Peyer's patch (tissue), 4 donors: ENCODE measurements at regions not wholly inside any gene's neighbourhood (a gene's known extent, or its start where the extent isn't known, plus 50 kb on each side); places are given as distances from the start of the nearest gene placed in this dataset.

Source experiments
- POLR2A ChIP-seq, 2 donors: fragments of 450-650 bp; IDR thresholded peaks; one replicate each; pipeline ENCODE4 v1.5.1; 2017; ENCODE audit warnings: antibody characterized with exemption in 2 of 2, mild to moderate bottlenecking in 2 of 2, moderate library complexity in 2 of 2
- TF ChIP-seq, protein P1 (sequence below), 6 experiments: fragments of 450-650 bp in 4 of 6; fragments of 200-600 bp in 2 of 6; sonication (generic) in 1 of 6; IDR thresholded peaks; one replicate each; pipeline ENCODE4 v1.5.1; 2017 to 2019; ENCODE audit warnings: antibody characterized with exemption in 6 of 6, mild to moderate bottlenecking in 3 of 6, moderate library complexity in 1 of 6

DNA sequence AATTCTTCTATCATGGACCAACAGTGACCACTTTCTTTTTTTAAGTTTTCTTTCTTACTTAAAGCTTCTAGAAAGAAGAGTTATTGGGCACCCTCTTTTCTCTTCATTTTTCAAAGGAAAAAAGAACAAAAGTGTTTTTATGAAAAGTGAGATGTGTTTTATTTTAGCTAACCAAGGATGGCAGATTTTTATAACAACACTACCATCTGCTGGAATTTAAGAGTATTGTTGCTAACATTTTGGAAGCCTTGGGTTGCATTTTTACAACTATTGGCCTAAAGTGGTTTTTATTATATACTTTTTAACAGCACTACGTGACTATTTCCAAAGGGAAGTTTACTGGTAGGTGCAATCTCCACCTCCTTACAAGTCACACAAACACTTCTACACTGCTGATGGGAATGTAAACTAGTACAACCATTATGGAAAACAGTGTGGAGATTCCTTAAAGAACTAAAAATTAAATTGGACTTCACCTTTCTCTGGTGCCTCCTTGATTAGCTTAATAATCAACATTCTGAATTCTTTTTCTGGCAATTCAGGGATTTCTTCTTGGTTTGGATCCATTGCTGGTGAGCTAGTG lies 237.7 kb upstream of the AGTR1 start:
- TF ChIP-seq, protein P1, sequence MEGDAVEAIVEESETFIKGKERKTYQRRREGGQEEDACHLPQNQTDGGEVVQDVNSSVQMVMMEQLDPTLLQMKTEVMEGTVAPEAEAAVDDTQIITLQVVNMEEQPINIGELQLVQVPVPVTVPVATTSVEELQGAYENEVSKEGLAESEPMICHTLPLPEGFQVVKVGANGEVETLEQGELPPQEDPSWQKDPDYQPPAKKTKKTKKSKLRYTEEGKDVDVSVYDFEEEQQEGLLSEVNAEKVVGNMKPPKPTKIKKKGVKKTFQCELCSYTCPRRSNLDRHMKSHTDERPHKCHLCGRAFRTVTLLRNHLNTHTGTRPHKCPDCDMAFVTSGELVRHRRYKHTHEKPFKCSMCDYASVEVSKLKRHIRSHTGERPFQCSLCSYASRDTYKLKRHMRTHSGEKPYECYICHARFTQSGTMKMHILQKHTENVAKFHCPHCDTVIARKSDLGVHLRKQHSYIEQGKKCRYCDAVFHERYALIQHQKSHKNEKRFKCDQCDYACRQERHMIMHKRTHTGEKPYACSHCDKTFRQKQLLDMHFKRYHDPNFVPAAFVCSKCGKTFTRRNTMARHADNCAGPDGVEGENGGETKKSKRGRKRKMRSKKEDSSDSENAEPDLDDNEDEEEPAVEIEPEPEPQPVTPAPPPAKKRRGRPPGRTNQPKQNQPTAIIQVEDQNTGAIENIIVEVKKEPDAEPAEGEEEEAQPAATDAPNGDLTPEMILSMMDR (IDR thresholded peaks at IDR 0.05): peak in 3 of 6 experiments; percentile 26 to 29 (median 27)
- TF ChIP-seq POLR2A (IDR thresholded peaks at IDR 0.05): no peak
